NCI-H2171 treated with DMSO at 0.1 percent for 48 hours (cell line): ENCODE measurements at regions not wholly inside any gene's neighbourhood (a gene's known extent, or its start where the extent isn't known, plus 50 kb on each side); places are given as distances from the start of the nearest gene placed in this dataset.
A peak's percentile ranks its signal among the peaks of the same experiment; 100 is the strongest.

Source experiments
- DNase-seq: peaks from one replicate; lab custom pipeline; 2025; lab: John Stamatoyannopoulos, UW

GRCh38 chr15:93646193-93646592, 557.2 kb upstream of the RGMA start:
- DNase-seq = no peak

GRCh38 chr15:93645594-93645993, 556.6 kb upstream of the RGMA start:
- peak; percentile 6 for DNase-seq

- DNase-seq = no peak
Measured at GRCh38 chr15:93644595-93644994, 555.6 kb upstream of the RGMA start.

DNA sequence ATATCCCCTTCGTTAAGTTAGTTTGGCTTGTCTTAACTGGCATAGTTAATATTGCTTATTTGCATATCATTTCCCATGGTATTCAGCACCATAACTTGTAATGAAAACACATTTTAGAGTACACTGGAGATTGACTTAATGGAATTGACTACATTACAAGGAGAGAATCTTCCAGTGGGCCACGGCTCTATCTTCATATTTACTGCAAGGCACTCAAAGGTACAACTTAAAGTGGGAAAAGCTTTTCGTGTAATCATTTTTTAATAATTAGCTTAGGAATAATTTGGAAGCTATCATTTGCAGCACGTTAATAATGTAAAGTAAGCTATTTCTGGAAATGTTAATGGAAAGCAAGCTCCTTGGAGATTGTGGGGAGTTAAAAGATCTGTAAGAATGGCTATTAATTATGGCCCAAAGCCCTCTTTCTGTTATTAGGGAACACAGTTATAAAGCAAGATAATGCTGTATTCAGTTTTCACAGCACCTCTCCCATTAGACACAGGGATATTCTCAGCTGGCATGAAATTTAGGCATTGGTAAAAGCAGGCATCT, 551.5 kb upstream of the RGMA start:
- no peak for DNase-seq

- DNase-seq = no peak
Measured at GRCh38 chr15:93631958-93632618, 543.1 kb upstream of the RGMA start.

DNA sequence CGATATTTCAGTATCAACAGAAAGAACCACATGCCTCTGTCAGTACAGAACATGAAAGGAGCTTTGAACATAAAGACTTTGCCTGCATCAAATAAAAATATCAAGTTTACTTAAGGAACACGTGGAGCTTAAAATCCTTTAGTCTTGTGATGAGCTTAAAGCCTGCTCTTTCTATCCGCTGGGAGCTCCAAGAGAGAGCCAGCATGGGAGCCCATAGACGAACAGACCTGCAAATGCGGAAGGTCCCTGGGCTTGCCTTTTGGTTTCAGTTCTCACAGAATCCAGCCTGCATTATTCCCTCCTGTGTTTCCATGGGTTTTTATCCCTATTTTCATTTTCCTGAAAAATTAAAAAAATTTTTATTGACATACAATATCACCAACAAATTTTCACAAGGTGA, 530.6 kb upstream of the RGMA start:
- no peak for DNase-seq

DNA sequence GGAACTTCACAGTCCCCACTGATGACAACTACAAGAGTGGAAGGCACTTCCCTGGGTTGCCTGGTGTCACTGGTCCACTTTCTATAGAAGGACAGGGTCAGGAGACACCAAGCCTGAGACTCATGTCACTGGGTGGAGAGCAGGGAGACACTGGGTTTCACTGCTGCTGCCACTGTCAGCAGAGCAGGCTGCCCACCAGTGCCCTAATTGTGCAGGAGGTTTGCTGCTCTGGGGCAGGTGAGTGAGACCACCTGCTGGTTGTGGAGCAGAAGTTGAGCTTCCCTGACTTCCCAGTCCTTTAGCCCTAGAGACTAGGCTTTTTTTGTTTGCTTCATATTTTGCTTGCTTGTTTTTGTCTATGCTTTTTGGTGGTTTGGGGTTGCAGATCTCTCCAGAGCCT, 528.4 kb upstream of the RGMA start:
- DNase-seq = no peak

- DNase-seq = no peak
Measured at GRCh38 chr15:93614386-93615104, 525.5 kb upstream of the RGMA start.

DNA sequence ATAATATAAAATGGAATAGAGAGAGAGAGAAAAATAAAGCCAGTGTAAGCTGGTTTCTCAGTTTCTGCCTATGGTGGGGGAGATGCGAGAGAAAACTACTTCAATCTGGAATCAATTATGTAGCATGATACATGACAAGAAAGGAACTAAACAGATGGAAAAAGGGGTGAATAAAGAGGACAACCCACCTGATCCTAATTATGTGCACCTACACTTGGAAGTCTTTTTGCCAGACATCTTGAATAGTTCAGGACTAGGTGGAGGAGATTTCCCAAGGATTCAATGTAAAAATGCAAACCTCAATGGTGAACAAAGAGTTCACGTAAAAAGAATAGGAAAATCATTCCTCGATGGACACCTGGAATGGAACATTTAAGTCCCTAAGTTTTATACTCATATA, 524.4 kb upstream of the RGMA start:
- no peak for DNase-seq

DNA sequence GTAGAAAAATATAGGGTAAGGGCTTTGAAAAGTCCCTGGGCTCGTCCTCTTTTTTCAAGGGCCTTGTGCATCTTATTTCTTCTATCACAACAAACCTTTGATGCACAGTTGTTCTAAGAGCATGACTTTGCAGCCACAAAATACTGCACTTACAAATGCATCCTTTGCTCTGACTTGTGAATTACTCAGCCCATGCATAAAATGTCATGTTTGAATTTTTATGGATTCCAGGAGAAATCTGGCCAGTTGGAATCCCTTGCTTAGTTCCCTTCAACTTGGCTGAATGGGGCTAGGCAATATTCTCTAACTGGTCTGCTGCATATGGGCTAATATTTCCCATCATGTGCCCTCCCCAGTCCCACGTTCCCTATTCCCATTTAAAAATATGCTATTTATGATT, 523.9 kb upstream of the RGMA start:
- no peak for DNase-seq

DNA sequence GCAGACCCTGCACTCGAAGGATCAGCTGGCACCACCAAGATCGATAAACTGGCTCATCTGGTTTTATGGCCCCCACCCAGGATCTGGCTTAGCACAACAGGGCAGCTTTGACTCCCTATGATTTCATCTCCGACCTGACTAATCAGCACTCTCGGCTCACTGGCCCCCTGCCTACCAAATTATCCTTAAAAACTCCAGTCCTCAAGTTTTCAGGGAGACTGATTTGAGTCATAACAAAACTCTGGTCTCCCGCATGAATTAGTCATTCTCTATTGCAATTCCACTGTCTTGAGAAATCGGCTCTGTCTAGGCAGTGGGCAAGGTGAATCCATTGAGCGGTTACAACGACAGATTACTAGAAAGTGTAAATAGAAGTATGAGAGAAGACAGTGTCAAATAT, 521.9 kb upstream of the RGMA start:
- DNase-seq = no peak

GRCh38 chr15:93608643-93609148, 519.7 kb upstream of the RGMA start:
- no peak for DNase-seq

- DNase-seq = no peak
Measured at GRCh38 chr15:93603550-93603949, 514.5 kb upstream of the RGMA start.

GRCh38 chr15:93587059-93587521, 498.1 kb upstream of the RGMA start:
- DNase-seq = peak; percentile 61

GRCh38 chr15:93585012-93585411, 496.0 kb upstream of the RGMA start:
- DNase-seq = no peak

DNA sequence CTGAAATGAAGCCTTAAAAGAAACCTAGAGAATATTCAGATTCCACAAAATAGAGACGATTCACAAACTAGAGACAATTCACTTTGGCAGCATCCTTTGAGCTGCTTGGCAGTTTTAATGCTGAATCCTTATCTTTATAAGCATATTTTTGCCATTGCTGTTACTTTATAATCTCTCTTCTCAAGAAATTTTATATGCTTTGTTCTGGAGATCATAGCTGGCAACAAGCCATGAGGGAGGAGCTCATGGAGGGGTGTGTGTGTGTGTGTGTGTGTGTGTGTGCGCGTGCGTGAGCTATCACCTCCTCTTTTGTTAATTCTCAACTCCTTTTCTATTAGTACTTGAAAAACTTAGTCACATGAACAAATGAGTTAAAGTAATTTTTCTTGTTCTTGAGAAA, 495.0 kb upstream of the RGMA start:
- DNase-seq = no peak

GRCh38 chr15:93583552-93583951, 494.5 kb upstream of the RGMA start:
- DNase-seq = no peak

DNA sequence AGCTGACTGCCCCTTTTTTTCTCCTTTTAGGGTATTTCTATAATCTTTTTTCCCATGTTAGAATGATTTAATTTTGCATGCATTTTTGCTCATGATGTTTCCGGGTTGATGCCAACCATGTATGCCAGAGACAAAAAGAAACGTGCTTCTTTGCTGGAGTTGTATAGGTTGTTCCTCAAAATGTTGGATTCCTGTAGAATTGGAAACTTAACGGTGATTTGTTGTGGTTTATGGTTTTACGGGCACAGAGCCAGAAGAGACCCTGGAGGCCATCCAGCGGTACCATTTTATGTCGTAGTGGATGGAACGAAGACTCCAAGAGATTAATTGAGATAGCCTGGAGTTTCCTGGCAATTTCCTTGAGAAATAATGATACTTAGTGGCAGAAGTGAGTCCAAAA, 481.5 kb upstream of the RGMA start:
- no peak for DNase-seq

DNA sequence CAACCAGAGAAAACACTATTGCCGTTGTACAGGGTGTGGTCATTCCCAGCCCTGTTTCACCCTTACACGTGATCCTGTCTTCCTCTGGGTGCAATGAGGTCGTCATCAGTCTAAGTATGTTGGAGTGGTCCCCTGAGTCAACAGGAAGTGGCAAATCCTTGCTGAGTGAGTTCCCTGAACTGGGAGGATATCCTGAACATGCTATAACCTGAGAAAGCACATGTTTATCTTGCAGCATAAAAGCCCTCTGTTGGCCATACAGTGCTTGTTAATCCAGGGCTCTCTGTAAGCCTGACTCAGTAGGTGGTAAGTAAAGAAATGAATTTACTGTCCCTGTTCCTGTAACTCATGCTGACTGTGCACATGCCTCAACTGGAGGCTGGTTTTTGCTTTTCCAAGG, 477.8 kb upstream of the RGMA start:
- no peak for DNase-seq

GRCh38 chr15:93565201-93565600, 476.2 kb upstream of the RGMA start:
- DNase-seq = no peak

DNA sequence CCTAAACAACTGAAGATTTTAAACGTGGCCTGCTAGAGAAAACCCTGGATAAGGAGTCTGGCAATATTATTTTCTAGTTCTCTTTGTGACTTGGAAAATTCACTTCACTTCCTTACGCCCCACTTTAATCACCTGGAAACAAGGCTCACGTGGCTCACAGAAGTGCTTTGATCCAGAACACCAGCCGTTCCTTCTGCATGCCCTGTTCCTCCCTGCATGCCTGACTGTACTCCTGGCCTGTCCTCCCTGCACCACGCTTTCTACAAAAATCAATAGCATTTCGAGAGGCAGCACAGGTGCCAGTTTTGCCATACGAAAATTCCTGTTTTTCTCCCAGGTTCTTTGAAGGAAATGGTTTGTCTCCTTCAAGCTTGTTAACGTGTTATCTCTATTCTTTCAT, 474.2 kb upstream of the RGMA start:
- DNase-seq = no peak

GRCh38 chr15:93562395-93563123, 473.5 kb upstream of the RGMA start:
- no peak for DNase-seq

DNA sequence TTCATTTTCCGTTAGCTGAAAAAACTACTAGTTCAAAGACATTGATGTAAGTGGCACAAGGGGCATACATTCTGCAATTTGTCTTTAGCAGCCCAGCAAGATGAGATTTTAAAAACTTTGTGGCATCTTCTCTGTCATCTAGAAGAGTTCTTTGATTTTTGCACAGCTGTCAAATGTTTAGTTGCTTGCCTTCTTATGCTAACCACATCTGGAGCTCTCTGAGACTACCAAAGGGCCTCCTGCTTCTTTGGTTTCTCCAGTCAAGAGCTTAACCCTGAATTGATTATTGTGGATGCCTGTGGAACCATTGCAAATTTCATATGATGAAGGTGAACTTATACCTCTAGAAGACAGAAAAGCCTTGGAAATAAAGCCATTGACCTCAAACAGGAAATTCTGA, 468.7 kb upstream of the RGMA start:
- DNase-seq = no peak
